Nephron progenitor cell (in vitro differentiated cells): ENCODE measurements at regions not wholly inside any gene's neighbourhood (a gene's known extent, or its start where the extent isn't known, plus 50 kb on each side); places are given as distances from the start of the nearest gene placed in this dataset.

Source experiments
- DNase-seq: peaks from one replicate; pipeline ENCODE4 v3.0.0; 2021
- H3K27ac Mint-ChIP-seq: 2 replicates; pipeline ENCODE4 v1.8.0; 2021; ENCODE audit warnings: mild to moderate bottlenecking, moderate library complexity, mixed read lengths
- H3K27me3 Mint-ChIP-seq: 2 replicates; pipeline ENCODE4 v1.8.0; 2021; ENCODE audit warnings: mild to moderate bottlenecking, low read depth, mixed read lengths; ENCODE audit not compliant: poor library complexity
- H3K36me3 Mint-ChIP-seq: 2 replicates; pipeline ENCODE4 v1.8.0; 2021; ENCODE audit warnings: low read depth, mixed read lengths
- H3K4me1 Mint-ChIP-seq: 2 replicates; pipeline ENCODE4 v1.8.0; 2021; ENCODE audit warnings: mixed read lengths
- H3K4me3 Mint-ChIP-seq: 2 replicates; pipeline ENCODE4 v1.8.0; 2021; ENCODE audit warnings: mild to moderate bottlenecking, moderate library complexity, mixed read lengths
- H3K9me3 Mint-ChIP-seq: 2 replicates; pipeline ENCODE4 v1.8.0; 2021; ENCODE audit warnings: mild to moderate bottlenecking, moderate library complexity, mixed read lengths
- TF ChIP-seq, protein P1 (sequence below): fragments of 200-600 bp; sonication (generic); IDR thresholded peaks from 2 replicates; pipeline ENCODE4 v1.5.0; 2021; ENCODE audit warnings: antibody characterized with exemption

DNA sequence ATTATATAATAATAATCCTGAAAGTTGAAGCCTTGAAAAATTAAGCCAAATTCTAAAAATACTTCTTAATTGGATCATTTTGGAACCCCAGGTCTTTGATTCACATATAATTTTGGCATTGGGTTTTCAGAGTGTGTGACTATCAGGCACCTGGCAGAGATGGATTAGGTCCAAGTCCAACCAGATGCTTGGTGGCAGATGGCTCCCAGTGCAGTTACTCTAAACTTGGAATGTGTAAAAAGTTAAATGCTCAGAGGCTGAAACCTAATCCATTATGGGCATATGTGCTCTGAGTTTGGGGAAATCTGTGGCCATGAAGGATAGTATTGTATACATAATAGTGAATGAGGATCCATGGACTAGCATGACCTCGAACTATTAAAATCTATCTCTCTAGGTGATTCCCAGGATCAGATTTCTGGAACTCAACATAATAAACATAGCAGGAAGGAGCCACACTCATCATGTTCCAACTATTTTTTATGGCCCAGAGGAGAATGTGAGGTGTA, 333.0 kb downstream of the RPRM start:
- no peaks in the 10 kb centered on the region for H3K4me1 Mint-ChIP-seq
- H3K27me3 Mint-ChIP-seq: peaks cover 6% of the 10 kb centered on the region
- TF ChIP-seq, protein P1, sequence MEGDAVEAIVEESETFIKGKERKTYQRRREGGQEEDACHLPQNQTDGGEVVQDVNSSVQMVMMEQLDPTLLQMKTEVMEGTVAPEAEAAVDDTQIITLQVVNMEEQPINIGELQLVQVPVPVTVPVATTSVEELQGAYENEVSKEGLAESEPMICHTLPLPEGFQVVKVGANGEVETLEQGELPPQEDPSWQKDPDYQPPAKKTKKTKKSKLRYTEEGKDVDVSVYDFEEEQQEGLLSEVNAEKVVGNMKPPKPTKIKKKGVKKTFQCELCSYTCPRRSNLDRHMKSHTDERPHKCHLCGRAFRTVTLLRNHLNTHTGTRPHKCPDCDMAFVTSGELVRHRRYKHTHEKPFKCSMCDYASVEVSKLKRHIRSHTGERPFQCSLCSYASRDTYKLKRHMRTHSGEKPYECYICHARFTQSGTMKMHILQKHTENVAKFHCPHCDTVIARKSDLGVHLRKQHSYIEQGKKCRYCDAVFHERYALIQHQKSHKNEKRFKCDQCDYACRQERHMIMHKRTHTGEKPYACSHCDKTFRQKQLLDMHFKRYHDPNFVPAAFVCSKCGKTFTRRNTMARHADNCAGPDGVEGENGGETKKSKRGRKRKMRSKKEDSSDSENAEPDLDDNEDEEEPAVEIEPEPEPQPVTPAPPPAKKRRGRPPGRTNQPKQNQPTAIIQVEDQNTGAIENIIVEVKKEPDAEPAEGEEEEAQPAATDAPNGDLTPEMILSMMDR: no peak
- no peak overlapping the region for H3K4me3 Mint-ChIP-seq
- no peak for DNase-seq
- H3K36me3 Mint-ChIP-seq: no peaks in the 10 kb centered on the region
- no peaks in the 10 kb centered on the region for H3K9me3 Mint-ChIP-seq
- H3K27ac Mint-ChIP-seq: no peak overlapping the region

- no peak overlapping the region for H3K27ac Mint-ChIP-seq
- H3K9me3 Mint-ChIP-seq: no peaks in the 10 kb centered on the region
- H3K4me3 Mint-ChIP-seq: no peak overlapping the region
- H3K4me1 Mint-ChIP-seq: no peaks in the 10 kb centered on the region
- no peaks in the 10 kb centered on the region for H3K36me3 Mint-ChIP-seq
- no peak for DNase-seq
- H3K27me3 Mint-ChIP-seq: peaks cover 4% of the 10 kb centered on the region
- TF ChIP-seq, protein P1: no peak
These were observed 335.0 kb downstream of the RPRM start for GRCh38 chr2:153143540-153143939.

GRCh38 chr2:153140498-153140897, 338.1 kb downstream of the RPRM start:
- H3K4me1 Mint-ChIP-seq: no peaks in the 10 kb centered on the region
- no peak overlapping the region for H3K27ac Mint-ChIP-seq
- H3K27me3 Mint-ChIP-seq: no peaks in the 10 kb centered on the region
- no peaks in the 10 kb centered on the region for H3K36me3 Mint-ChIP-seq
- no peaks in the 10 kb centered on the region for H3K9me3 Mint-ChIP-seq
- no peak overlapping the region for H3K4me3 Mint-ChIP-seq
- TF ChIP-seq, protein P1: no peak
- DNase-seq: no peak

- Mint-ChIP-seq H3K4me3 (no peak overlapping the region), H3K27ac (no peak overlapping the region), H3K36me3 (no peaks in the 10 kb centered on the region)
These were observed 339.7 kb downstream of the RPRM start for GRCh38 chr2:153138651-153139375.

DNA sequence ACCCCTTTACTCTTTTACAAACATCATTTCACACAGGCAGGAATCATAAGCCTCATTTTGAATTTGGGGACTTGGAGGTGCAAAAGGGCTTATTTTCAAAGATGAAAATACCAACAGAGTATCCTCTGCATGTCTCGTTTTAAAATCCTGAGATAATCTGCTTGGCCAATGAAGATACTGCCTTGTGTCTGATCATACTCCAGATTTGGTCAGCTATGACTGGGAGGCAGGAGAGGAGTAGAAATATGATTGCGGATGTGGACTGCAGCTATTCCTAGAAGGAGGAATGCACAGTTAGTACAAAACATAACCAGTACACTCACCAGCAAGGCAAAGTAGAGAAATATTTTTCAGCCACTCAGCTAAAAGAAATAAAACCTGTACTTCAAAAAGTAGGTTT, 342.3 kb downstream of the RPRM start:
- Mint-ChIP-seq H3K4me1 (no peaks in the 10 kb centered on the region), H3K27me3 (no peaks in the 10 kb centered on the region), H3K9me3 (no peaks in the 10 kb centered on the region), H3K4me3 (no peak overlapping the region), H3K27ac (no peak overlapping the region), H3K36me3 (no peaks in the 10 kb centered on the region)
- TF ChIP-seq, protein P1: no peak
- DNase-seq: no peak

More at GRCh38 chr2:153138651-153139375, 339.7 kb downstream of the RPRM start:
- H3K27me3 Mint-ChIP-seq: no peaks in the 10 kb centered on the region
- H3K4me1 Mint-ChIP-seq: no peaks in the 10 kb centered on the region
- TF ChIP-seq, protein P1: no peak
- H3K9me3 Mint-ChIP-seq: no peaks in the 10 kb centered on the region
- no peak for DNase-seq

DNA sequence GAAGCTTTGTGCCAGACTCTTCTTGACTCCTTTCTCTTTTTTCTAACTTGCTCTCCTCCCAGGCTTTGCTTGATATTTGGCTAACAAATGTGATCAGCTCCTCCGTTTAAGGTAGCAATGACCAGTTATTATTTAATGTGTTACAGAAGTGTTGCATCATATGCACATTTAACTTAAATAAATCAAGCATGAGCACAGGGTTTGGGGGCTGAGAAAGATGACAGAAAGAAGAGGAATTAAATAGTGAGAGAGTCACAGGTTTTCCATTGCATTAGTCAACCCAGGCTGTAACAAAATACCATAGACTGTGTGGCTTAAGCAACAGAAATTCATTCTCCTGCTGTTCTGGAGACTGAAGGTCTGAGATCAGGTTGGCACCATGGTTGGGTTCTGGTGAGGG, 343.8 kb downstream of the RPRM start:
- H3K9me3 Mint-ChIP-seq: no peaks in the 10 kb centered on the region
- no peak overlapping the region for H3K4me3 Mint-ChIP-seq
- H3K27me3 Mint-ChIP-seq: no peaks in the 10 kb centered on the region
- H3K27ac Mint-ChIP-seq: no peak overlapping the region
- no peak for DNase-seq
- H3K36me3 Mint-ChIP-seq: no peaks in the 10 kb centered on the region
- TF ChIP-seq, protein P1: no peak
- no peaks in the 10 kb centered on the region for H3K4me1 Mint-ChIP-seq
